DLD1 (cell line): ENCODE measurements at regions not wholly inside any gene's neighbourhood (a gene's known extent, or its start where the extent isn't known, plus 50 kb on each side); places are given as distances from the start of the nearest gene placed in this dataset.
"Not testable (repeated sequence)": the region's sequence is repeated elsewhere in the genome, so short reads cannot be mapped to it uniquely, and the experiment has no call there.

Experiments
- in situ Hi-C: cut with HindIII; loops from 2 replicates; pipeline ENCODE4 v1.10.0; 2017; ENCODE audit warnings: low sequenced_read_pairs

DNA sequence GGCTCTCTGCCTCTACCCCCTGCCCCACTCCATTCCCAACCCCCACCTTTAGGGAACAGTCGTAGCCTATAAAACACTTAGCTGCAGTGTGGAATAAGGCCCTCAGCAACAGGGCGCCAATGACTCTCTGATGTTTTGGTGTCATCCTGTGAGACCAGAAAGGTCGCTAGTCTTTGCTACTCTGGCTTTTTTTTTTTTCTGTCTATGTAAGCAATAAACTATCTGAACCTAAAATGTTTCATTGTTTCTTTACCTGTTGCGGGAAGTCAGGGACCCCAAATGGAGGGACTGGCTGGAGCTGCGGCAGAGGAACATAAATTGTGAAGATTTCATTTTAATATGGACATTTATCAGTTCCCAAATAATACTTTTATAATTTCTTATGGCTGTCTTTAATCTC, 154.6 kb downstream of the COPS8 start:
- in situ Hi-C loops: no loop called here

DNA sequence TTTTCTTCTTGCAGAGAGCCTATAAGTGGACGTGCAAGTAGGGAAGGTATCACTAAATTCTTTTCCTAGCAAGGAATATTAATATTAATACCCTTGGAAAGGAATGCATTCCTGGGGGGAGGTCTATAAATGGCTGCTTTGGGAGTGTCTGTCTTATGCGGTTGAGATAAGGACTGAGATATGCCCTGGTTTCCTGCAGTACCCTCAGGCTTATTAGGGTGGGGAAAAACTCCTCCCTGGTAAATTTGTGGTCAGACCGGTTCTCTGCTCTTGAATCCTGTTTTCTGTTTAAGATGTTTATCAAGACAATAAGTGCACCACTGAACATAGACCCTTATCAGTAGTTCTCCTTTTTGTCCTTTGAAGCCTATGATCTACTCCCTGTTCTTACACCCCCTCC, 155.2 kb downstream of the COPS8 start:
- in situ Hi-C loops: not testable (repeated sequence)

DNA sequence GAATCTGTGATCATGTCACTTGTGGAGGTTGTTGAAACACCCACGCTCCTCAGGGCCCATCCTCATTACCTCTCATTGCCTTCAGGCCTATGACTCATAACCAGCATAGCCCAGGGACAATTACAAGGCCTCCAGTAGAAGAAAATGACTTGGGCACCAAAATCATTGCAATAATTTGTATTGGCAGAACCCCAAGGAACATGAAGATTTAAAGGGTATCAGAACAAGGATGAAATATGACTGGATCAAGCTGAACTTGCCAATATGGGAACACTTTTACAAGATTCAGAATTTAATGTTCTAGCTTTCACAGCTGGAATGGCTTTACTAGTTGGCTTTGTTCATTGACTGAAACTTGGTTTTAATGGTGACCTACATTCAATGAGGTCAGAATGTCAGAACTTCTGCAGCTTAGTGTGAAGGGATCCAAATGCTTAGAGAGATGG, 156.4 kb downstream of the COPS8 start:
- in situ Hi-C loops: no loop called here

DNA sequence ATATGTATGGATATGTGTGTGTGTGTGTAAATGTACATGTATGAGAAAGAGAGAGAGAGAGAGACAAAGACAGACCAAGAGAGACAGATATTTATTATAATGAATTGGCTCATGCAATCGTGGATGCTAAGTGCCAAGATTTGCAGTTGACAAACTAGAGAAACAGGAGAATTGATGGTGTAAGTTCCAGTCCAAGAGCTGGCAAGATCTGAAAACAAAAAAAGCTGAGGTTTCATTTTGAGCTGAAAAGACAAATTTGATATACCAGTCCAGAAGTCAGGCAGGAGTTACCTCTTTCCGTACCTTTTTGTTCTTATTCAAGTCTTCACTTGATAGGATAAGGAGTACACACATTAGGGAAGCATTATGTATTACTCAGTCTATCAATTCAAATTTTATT, 157.8 kb downstream of the COPS8 start:
- in situ Hi-C loops: no loop called here

DNA sequence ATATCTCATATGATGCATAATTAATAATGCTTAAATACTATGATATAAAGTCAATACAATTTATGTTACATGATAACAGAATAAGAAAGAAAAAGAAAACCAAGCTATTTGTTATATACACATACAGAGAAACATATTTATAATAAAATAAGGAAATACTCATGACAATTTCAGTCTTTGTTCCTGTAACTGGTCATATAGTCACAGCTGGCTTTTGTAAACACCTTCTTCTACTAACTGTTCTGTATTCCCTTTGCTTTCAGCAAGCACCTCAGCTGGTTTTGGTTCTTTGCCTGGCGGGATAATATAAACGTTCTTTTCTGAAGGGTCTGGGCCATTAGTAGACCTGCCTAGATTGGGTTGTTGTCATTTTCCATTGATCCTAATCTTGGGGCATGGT, 158.5 kb downstream of the COPS8 start:
- in situ Hi-C loops: no loop called here

DNA sequence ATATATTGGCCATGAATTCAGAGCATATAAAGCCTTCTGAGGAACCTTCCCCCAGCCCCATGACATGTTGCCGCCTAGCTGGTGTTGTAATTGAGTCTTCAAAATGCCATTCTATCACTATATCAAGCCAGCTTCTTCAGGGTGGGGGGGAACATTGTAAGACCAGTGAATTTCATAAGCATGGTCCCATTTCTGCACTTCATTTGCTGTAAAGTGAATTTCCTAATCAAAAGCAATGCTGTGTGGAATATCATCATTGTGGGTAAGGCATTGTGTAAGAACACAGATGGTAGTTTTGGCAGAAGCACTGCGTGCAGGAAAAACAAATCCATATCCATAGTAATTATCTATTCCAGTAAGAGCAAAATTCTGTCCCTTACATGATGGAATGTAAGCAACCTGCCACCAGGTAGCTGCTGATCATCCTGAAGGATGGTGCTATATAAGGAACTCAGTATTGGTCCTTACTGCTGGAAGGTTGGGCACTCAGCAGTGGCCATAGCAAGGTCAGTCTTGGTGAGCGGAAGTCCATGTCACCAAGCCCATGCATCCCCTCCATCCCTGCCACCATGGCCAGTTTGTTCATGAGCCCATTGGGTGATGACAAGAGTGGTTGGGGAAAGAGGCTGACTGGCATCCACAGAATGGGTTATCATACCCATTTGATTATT, 159.4 kb downstream of the COPS8 start:
- in situ Hi-C loops: no loop called here

DNA sequence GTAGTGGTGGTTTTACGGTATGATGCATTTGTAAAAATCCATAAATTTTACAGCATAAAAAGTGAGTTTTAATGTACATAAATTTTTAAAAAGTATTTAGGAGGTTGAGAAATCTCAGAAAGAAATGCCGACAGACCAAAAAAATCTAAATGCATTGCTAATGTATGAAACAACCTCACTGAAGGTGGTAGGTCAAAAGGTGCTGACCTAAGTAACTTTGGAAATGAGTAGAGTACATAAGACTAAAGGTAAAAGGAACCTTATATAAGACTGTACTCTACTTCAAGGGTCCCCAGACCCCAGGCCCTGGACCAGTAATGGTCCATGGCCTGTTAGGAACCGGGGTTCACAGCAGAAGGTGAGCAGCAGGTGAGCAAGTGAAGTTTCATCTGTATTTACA, 163.4 kb downstream of the COL6A3 start:
- in situ Hi-C loops: no loop called here

DNA sequence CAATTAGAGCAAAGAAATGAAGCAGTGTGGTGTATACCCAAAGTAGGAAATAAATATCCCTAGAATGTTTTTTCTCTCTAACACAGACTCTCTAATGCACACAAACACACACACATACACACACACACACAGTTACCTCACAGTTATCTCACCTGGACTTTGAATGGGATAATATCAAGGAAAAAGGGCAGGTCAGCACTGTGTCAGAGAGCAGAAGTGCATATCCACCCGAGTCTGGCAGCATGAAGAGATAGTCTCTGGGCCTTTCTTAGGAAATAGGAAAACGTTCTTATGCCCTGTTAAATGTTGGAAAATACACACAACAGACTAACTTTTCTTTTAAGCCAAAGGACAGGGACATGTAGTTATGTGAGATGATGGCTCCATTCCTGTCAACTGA, 162.0 kb downstream of the COL6A3 start:
- in situ Hi-C loops: no loop called here

DNA sequence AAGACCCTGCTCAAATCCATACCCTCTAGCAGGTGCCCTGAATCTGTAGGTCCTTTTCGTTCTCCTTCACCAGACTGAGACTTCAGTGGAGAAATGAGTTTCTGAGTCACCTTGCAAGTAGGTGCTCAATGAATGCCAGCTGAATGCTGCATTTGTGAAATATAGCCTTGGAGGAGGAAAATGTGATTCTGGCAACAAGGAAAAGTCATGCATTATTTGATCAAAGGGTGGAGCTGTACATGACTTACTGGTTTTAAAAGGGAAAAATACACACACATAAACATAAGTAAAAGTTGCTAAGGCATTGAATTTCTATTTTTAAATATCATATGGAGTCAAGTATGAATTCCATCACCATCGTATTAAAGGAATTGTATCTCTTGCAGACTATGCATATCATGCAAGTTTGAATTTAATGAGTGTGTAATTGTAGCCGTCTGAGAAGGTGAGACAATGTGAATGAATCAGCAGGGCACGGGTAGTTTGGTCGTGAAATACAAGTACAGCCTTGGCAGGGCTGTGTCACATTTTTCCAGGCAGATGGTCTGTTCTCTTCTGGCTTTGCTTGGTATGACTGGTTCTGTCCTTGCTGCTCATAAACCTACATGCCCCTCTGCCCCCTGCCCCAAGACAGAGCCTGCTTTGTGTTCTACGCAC, 160.8 kb downstream of the COL6A3 start:
- in situ Hi-C loops: no loop called here

DNA sequence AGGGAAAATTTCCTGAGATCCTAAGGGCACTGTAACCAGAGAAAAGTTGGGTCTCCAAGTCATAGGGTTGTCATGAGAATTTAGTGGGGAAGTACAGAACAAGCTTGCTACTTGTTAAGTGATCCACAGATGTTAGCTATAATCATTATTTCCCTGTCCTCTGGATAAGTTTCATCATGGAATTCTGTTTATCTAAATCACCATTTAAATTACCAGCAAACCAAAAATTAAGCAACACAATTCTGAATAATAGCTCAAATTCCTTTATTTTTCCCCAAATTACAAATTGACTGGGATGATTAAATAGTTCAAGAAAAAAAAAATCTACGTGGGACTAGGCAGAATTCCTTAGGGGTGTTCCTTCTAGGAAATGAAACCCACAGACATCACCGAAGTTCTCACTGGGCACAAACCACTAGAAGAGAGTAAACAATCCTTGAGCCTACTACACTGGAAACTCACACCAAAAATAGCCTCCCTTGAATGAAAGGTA, 159.5 kb downstream of the COL6A3 start:
- in situ Hi-C loops: no loop called here

DNA sequence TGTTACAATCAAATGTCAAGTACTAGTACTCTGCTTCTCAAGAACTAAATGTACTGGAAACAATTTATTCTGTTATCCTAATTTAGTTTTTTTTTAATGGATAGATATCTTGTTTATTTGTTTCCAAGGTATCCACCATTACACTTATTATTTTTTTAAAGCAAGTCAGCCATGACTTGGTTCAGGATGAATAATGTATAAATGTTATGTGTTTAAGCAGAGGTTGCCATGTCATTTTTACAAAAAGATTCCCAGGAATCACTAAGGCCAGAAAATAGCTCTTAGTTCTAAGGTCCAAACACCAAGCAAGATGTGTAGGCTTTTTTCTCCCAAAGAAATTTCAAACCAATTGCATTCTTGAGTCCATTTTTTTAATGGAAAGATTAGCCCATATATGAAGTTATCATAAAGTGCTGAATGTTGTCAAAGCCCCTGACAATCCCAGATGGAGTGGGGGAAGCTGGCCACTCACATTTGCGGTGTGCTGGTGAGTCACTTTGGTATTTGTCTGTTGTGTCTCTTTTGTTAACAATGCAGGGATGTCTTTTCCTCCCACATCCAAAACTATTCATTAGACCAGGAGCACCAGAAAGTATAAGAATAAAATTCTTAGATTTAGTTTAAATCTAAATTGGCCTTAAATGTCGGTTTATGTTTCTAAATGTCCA, 158.9 kb downstream of the COL6A3 start:
- in situ Hi-C loops: no loop called here

DNA sequence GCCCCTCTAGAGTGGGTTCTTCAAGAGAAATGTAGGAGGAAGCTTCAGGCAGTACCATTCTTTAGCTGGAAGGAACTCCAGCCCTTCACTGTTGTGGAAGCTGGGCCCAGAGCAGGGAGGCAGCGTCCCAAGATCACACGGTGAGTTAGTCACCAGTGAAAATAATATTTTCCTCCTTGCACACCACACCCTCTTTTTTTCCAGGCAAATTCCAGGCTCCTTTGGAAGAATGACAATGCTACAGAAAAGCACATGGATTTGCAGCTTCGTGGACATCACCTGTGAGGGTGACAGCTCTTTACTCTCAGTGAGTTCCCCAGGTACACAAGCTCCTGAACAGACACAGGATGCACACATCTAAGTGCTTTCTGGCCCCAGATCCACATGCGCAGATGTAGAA, 157.1 kb downstream of the COL6A3 start:
- in situ Hi-C loops: no loop called here

DNA sequence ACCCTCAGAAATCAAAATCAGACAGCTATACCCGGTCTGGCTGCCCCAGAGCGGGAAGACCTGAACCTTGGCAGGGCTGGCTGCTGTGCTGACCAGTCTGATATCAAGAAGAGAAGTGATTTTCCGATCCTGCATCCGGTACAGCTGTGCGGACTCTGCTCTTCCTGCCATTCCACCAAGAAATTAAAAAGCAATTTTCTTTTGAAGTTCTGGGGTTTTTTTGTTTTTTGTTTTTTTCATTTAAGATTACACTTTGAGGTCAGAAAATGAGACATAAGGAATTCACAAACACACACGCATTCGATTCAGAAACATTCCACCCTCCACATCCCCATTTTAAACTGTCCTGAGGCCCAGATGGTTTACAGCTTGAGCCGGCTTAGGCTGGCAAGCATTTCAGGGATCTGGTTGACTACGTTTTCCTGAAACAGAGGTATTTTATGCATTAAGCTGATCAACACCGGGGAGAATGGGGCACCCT, 156.5 kb downstream of the COL6A3 start:
- in situ Hi-C loops: no loop called here

DNA sequence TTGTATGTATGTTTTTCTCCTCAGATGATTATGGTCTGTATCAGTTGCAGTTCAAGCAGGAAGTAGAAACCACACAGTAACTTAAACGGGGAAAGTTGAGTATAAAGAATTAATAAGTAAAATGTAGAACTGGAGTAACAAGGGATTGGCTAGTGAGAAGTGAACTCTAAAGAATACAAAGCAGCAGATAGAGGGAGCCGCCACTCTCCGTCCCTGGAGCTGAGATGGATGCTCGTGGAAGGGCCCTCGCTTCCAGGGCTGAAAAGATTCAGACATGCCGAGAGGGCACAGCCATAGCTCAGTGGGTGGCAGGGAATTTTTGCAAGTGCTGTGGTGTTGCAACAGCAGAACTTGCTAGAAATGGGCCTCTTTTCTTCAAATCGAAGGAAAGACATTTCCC, 155.8 kb downstream of the COL6A3 start:
- in situ Hi-C loops: no loop called here

DNA sequence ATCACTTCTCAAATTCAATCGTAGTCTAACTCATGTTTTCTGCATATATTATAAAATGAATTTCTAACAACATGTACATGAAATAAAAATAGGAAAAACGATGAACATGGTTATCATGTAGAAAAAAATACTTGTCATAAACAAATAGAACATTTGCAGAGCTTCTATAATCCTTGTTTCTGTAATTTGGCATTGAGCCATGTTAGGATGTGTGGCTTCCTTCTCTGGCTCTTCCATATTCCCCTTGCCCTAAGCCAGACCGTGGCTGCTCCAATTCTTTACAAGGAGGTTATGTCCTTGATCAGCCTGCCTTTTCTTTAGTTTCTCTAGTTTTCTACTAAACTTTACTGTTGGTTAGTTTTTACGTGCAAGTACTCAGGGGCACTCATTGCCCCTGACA, 155.3 kb downstream of the COL6A3 start:
- in situ Hi-C loops: no loop called here

DNA sequence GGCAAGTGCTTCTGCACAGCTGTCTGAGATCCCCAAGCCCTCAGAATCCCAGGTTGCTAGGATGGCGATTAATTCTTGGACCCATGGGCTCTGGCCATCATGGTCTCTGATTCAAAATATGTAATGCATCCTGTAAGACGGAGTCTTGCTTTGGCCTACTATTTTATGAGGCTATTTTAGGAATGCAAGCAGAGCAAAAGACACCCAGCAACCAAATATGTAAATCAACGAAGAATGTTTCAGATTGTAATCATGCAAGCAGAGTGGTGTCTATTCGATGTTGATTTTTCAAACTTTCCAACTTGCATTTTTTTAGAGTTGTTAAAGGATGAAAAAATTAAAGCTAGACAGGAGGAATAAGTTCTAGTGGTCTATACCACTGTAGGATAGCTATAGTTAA, 154.8 kb downstream of the COL6A3 start:
- in situ Hi-C loops: no loop called here

DNA sequence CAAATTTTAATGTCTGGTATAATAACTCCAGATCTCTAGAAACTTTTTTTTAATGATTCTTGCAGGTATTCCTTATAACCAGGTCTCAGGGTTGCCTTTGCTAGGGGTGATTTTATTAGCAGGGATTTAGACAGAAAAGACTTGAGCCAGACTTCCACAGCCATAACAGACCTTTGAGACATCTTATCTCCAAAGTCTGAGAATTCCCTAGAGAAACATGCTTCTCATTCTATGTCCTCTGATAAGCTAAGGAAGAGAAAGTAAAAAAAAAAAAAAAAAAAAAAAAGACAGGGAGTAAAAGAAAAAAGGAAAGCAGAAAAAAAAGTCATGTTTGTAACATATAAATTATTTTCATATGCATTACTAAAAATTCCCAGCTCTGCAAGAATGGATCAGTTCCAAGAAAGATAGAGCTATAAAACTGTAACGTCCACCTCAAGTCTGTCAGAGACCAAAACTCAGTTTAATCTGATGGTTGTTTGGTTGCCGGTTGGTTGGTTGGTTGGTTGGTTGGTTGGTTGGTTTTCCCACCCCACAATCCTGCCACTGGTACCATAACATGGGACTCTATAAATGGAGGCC, 153.8 kb downstream of the COL6A3 start:
- in situ Hi-C loops: no loop called here

DNA sequence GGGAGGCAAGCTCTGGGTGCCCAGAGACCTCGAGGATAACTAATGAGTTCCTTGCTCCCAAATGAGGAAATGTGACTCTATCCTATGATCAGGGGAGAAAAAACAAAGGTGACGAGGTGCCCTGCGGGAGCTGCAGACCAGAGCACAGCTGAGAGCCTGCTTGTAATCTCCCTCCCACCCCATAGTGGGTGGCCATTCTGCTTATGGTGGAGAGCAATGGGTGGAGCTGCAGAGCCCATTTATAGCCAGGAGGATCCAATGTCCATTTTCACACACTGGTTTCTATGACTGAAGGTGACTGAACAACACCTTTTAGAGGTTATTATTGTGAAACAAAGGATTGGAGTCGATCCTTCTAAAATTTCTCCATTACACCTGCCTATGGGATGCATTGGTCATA, 153.3 kb downstream of the COL6A3 start:
- in situ Hi-C loops: no loop called here

DNA sequence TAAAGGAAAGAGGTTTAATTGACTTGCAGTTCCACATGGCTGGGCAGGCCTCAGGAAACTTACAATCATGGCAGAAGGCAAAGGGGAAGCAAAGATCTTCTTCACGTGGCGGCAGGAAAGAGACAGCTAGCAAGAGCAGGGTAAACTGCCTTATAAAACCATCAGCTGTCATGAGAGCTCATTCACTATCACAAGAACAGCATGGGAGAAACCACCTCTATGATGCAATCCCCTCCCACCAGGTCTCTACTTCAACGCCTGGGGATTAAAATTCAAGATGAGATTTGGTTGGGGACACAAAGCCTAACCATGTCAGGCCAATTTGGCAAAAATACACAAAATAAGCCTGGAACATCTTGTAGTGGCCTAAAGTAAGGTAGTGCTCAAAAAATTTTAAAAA, 152.6 kb downstream of the COL6A3 start:
- in situ Hi-C loops: no loop called here

DNA sequence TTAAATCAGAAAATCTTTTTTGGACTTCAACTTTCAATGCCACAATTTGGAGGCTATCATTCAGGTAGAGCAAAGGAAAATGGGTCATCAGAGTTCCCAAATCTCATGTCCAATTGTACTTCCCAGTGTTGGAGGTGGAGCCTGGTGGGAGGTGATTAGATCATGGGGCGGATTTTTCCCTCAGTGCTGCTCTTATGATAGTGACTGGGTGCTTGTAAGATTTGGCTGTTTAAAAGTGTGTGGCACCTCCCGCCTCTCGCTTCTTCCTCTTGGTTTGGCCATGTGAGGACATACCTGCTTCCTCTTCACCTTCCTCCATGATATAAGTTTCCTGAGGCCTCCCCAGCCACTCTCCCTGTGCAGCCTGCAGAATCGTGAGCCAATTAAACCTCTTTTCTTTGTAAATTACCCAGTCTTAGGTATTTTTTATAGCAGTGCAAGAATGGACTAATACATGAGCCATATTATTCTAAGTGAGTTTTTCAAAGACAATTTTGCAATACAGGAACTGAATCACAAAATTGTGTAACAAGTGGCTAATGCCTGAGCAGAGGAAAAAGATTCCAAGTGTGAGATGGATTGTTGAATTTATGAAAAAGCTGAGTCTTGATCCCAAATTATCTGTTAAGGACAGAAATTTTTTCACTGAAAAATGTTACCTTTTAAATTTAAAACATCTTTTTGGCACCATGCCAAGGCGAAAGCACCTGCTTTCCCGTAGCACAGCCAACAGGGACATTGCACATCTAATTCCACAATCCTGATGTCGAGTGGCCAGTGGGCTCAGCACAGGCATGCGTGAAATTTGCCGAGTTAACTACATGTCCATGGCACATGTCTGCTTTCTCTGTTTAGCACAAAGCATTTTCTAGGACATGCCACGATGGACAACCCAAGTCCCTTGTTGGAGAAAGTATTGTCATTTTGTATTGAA, 150.9 kb downstream of the COL6A3 start:
- in situ Hi-C loops: no loop called here
